Endodermal cell (in vitro differentiated cells): ENCODE measurements at regions not wholly inside any gene's neighbourhood (a gene's known extent, or its start where the extent isn't known, plus 50 kb on each side); places are given as distances from the start of the nearest gene placed in this dataset.

Experiments used
- DNase-seq: peaks from one replicate; pipeline ENCODE4 v3.0.0-alpha.2; 2017
- H3K27ac ChIP-seq: 2 replicates; pipeline ENCODE4 v1.5.1; 2013; ENCODE audit warnings: mild to moderate bottlenecking, low read depth, low read length, moderate library complexity
- H3K27me3 ChIP-seq: 2 replicates; pipeline ENCODE4 v1.6.1; 2013; ENCODE audit warnings: mild to moderate bottlenecking, low read length, moderate library complexity; ENCODE audit not compliant: insufficient read depth, control insufficient read depth, poor library complexity, severe bottlenecking
- H3K36me3 ChIP-seq: 2 replicates; pipeline ENCODE4 v1.7.0; 2013; ENCODE audit warnings: mild to moderate bottlenecking, low read length, moderate library complexity; ENCODE audit not compliant: control insufficient read depth, insufficient read depth
- H3K4me1 ChIP-seq: one replicate; pipeline ENCODE4 v1.7.0; 2013; ENCODE audit warnings: low read length; ENCODE audit not compliant: control insufficient read depth, insufficient read depth
- H3K4me3 ChIP-seq: 2 replicates; pipeline ENCODE4 v1.5.1; 2013; ENCODE audit warnings: mild to moderate bottlenecking, low read length, moderate library complexity
- H3K9ac ChIP-seq: 2 replicates; pipeline ENCODE4 v1.6.1; 2013; ENCODE audit warnings: mild to moderate bottlenecking, low read length, moderate library complexity; ENCODE audit not compliant: poor library complexity, severe bottlenecking; ENCODE audit errors: extremely low read depth
- H3K9me3 ChIP-seq: 2 replicates; pipeline ENCODE4 v1.6.1; 2013; ENCODE audit warnings: mild to moderate bottlenecking, low read length, moderate library complexity; ENCODE audit not compliant: control insufficient read depth
- H3K27ac Mint-ChIP-seq: 2 replicates; pipeline ENCODE4 v1.8.0; 2020; ENCODE audit warnings: mixed read lengths
- H3K27me3 Mint-ChIP-seq: 2 replicates; pipeline ENCODE4 v1.8.0; 2021; ENCODE audit warnings: mild to moderate bottlenecking, mixed read lengths; ENCODE audit not compliant: insufficient read depth
- H3K36me3 Mint-ChIP-seq: 2 replicates; pipeline ENCODE4 v1.8.0; 2020; ENCODE audit warnings: low read depth, mixed read lengths
- H3K4me1 Mint-ChIP-seq: 2 replicates; pipeline ENCODE4 v1.8.0; 2020; ENCODE audit warnings: mixed read lengths
- H3K4me3 Mint-ChIP-seq: 2 replicates; pipeline ENCODE4 v1.8.0; 2020; ENCODE audit warnings: mild to moderate bottlenecking, moderate library complexity, mixed read lengths
- H3K9me3 Mint-ChIP-seq: 2 replicates; pipeline ENCODE4 v1.8.0; 2020; ENCODE audit warnings: mild to moderate bottlenecking, mixed read lengths
- WGBS, 2 experiments: methylation state at CpG; one replicate each; pipeline versions ENCODE4 v1.1.5 to v1.1.7; 2013; ENCODE audit warnings: missing lambda C conversion rate in 2 of 2, mixed read lengths in 1 of 2; ENCODE audit not compliant: insufficient coverage in 1 of 2, insufficient read length in 1 of 2; 5-methylcytosine and 5-hydroxymethylcytosine counted together
- TF ChIP-seq, protein P1 (sequence below): fragments of 200-600 bp; sonication (generic); conservative IDR thresholded peaks from 2 replicates; pipeline ENCODE4 v1.5.0; 2021; ENCODE audit warnings: antibody characterized with exemption, mild to moderate bottlenecking

DNA sequence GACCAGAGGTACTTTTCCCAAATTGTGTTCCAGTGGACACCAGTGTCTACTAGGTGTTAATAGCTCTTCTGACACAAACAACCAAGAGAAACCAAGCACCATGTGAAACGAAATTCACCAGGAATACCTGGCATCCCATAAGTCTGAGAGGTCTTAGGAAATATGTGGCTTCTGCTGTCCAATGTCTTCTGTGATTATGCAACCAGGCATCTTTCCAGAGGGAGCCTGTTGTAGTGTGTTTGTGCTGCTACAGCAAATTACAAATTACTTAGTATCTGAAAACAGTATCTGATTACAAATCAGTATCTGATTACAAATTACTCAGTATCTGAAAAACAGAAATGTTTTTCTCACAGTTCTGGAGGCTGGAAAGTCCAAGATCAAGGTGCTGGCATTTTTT is 133.6 kb upstream of the NPVF start:
- Mint-ChIP-seq H3K36me3 (no peaks in the 10 kb centered on the region), H3K27me3 (no peaks in the 10 kb centered on the region), H3K4me3 (no peak overlapping the region), H3K4me1 (no peaks in the 10 kb centered on the region), H3K9me3 (no peaks in the 10 kb centered on the region), H3K27ac (no peak overlapping the region)
- H3K9ac ChIP-seq: no peak overlapping the region
- no peaks in the 10 kb centered on the region for H3K4me1 ChIP-seq
- H3K36me3 ChIP-seq: no peaks in the 10 kb centered on the region
- TF ChIP-seq, protein P1, sequence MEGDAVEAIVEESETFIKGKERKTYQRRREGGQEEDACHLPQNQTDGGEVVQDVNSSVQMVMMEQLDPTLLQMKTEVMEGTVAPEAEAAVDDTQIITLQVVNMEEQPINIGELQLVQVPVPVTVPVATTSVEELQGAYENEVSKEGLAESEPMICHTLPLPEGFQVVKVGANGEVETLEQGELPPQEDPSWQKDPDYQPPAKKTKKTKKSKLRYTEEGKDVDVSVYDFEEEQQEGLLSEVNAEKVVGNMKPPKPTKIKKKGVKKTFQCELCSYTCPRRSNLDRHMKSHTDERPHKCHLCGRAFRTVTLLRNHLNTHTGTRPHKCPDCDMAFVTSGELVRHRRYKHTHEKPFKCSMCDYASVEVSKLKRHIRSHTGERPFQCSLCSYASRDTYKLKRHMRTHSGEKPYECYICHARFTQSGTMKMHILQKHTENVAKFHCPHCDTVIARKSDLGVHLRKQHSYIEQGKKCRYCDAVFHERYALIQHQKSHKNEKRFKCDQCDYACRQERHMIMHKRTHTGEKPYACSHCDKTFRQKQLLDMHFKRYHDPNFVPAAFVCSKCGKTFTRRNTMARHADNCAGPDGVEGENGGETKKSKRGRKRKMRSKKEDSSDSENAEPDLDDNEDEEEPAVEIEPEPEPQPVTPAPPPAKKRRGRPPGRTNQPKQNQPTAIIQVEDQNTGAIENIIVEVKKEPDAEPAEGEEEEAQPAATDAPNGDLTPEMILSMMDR: no peak
- WGBS, 2 experiments: 81% methylated on average over 1 of the region's 1 CpG; no CpG with 5 or more reads in 1 of the 2 experiments
- H3K4me3 ChIP-seq: no peak overlapping the region
- no peaks in the 10 kb centered on the region for H3K9me3 ChIP-seq
- no peaks in the 10 kb centered on the region for H3K27me3 ChIP-seq
- no peak overlapping the region for H3K27ac ChIP-seq
- DNase-seq: no peak

- Histone ChIP-seq H3K4me3 (no peak overlapping the region), H3K27me3 (no peaks in the 10 kb centered on the region), H3K36me3 (no peaks in the 10 kb centered on the region), H3K9ac (no peak overlapping the region), H3K4me1 (no peaks in the 10 kb centered on the region), H3K9me3 (peaks cover 11% of the 10 kb centered on the region), H3K27ac (no peak overlapping the region)
- WGBS, 2 experiments: 95 to 100% methylated on average over 2 to 5 of the region's 5 CpGs
- Mint-ChIP-seq H3K27ac (no peak overlapping the region), H3K4me1 (no peaks in the 10 kb centered on the region), H3K36me3 (no peaks in the 10 kb centered on the region), H3K9me3 (peaks cover 8% of the 10 kb centered on the region), H3K4me3 (no peak overlapping the region), H3K27me3 (no peaks in the 10 kb centered on the region)
- no peak for DNase-seq
- TF ChIP-seq, protein P1: no peak
Measured at GRCh38 chr7:25368599-25369201, 140.4 kb upstream of the NPVF start.

DNA sequence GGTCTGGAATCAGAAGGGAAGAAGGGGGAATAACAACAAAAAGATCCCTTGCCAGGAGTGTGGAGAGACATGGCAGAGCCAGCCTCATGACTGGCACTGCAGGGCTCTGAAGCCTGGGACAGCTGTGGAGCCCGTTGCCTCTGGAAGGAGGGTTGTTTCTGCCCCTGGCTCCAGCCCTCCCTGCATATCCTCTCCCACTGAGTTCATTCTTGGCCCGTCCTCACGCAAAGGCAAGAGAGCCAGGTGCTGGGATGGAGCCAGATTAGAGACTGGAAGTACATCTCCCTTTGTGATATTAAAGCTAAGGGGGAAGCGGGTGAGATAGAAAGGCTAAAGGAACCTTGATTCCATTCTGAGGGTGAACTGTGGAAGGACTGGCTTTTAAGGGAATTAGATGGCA is 141.5 kb upstream of the NPVF start:
- Histone ChIP-seq H3K4me3 (no peak overlapping the region), H3K27ac (no peak overlapping the region), H3K36me3 (no peaks in the 10 kb centered on the region), H3K27me3 (no peaks in the 10 kb centered on the region), H3K9me3 (peaks cover 11% of the 10 kb centered on the region), H3K9ac (no peak overlapping the region), H3K4me1 (no peaks in the 10 kb centered on the region)
- DNase-seq: no peak
- TF ChIP-seq, protein P1: no peak
- Mint-ChIP-seq H3K4me3 (no peak overlapping the region), H3K36me3 (no peaks in the 10 kb centered on the region), H3K27ac (no peak overlapping the region), H3K4me1 (no peaks in the 10 kb centered on the region), H3K27me3 (no peaks in the 10 kb centered on the region), H3K9me3 (peaks cover 8% of the 10 kb centered on the region)
- 90 to 92% methylated on average over 4 of the region's 4 CpGs for WGBS, 2 experiments
